HG02840 (cell line): ENCODE measurements at regions not wholly inside any gene's neighbourhood (a gene's known extent, or its start where the extent isn't known, plus 50 kb on each side); places are given as distances from the start of the nearest gene placed in this dataset.

ENCODE experiments used
- ATAC-seq: cut with Tn5 transposase; IDR thresholded peaks from one replicate; pipeline ENCODE4 v1.9.1; 2021; ENCODE audit warnings: mild to moderate bottlenecking, moderate library complexity, moderate number of reproducible peaks; ENCODE audit not compliant: unreplicated experiment, low FRiP score

- ATAC-seq, result no peak
Observed at GRCh38 chr1:88016947-88017346, 667.1 kb upstream of the PKN2 start.

GRCh38 chr1:88021529-88021928 lies 662.5 kb upstream of the PKN2 start:
- ATAC-seq, result no peak

DNA sequence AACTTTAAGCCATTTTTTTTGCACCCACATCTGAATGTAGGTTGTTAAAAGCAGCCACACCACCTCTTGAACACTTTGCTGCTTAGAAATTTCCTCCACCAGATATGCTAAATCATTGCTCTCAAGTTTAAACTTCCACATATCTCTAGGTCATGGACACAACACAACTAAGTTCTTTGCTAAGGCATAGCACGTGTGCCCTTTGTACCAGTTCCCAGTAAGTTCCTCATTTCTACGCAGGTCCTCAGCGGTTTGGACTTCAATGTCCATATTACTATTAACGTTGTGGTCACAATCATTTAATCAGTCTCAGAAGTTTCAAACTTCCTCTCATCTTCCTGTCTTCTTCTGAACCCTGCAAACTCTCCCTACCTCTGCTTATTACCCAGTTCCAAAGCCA lies 661.6 kb upstream of the PKN2 start:
- ATAC-seq, result no peak

- no peak for ATAC-seq
Observed at GRCh38 chr1:88029142-88029541, 654.9 kb upstream of the PKN2 start.

DNA sequence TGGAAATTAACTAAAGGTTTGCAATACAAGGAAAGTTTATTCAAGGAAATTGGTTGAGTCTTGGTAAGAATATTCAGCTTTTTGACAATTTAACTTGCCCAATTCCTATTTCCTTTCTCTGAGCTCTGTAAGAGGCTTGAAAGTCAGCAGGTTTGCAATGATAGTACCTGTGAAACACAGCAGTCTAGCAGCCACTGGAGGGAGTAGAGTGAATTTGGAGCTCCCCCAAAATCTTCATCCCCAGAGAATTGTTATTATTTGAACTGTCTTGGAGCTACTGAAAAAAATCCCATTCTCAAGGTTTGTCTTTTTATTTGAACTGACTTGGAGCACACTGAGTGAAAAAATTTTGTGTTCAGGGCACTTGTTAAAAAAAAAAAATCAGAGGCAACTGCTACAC lies 654.2 kb upstream of the PKN2 start:
- ATAC-seq, result no peak

- ATAC-seq, result no peak
Observed at GRCh38 chr1:88035578-88035977, 648.5 kb upstream of the PKN2 start.

DNA sequence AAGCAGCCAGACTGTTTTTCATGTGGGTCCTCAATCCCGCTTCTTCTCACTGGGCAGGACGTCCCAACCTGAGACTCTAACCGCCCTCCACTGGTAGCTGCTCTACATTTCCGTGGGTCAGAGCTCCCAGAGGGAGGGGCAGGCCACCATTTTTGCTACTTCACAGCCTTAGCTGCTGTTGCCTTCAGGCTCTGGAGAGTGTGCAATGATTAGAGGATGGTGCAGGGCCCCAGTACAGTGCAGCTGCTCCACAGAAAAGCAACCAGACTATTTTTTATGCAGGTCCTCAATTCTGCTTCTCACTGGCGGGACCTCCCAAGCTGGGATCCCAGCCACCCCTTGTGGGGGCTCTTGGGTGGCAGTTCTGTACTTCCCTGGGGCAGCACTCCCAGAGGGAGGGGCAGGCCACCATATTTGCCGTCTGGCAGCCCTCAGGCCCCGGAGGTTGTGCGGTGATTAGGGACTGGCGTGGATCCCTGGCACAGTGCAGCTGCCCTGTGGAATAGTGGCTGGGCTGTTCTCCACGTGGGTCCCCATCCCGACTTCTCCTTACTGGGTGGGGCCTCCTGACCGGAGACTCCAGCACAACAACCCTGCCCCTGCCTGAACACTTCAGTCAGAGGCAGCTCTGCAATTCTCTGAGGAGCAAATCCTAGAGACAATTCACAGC lies 647.6 kb upstream of the PKN2 start:
- no peak for ATAC-seq

DNA sequence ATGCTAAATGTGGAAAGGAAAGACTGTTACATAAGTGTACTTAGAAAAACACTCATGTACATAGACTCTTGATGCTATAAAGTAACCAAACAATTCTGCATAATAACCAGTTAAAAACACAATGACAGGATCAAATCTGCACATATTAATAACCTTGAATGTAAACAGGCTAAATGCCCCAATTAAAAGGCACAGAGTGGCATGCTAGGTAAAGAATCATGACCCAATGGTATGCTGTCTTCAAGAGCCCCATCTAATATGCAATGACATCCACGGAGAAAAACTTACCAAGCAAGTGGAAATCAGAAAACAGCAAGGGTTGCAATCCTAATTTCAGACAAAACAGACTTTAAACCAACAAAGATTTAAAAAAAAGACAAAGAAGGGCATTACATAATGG lies 644.8 kb upstream of the PKN2 start:
- no peak for ATAC-seq

DNA sequence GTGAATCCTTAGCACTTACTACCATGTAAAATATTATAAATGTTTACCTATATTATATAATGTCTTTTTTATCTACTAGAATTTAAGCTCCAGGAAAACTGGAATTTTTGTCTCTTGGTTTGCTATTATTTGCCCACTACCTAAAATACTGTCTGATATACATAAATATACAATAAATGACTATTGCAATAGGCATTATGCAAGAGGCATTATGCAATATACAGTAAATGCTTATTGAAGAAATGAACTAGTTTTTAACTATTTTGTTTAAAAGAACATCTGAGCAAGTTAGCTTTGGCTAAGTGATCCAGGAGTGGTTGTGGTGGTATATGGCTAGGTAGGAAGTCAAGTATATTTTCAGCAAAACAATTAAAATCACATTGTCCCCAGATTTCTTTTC lies 640.2 kb upstream of the PKN2 start:
- no peak for ATAC-seq

GRCh38 chr1:88052167-88052566 lies 631.9 kb upstream of the PKN2 start:
- ATAC-seq, result no peak

GRCh38 chr1:88053065-88053464 lies 631.0 kb upstream of the PKN2 start:
- ATAC-seq, result no peak

GRCh38 chr1:88056881-88057280 lies 627.2 kb upstream of the PKN2 start:
- no peak for ATAC-seq

GRCh38 chr1:88058205-88058604 lies 625.9 kb upstream of the PKN2 start:
- ATAC-seq, result no peak

DNA sequence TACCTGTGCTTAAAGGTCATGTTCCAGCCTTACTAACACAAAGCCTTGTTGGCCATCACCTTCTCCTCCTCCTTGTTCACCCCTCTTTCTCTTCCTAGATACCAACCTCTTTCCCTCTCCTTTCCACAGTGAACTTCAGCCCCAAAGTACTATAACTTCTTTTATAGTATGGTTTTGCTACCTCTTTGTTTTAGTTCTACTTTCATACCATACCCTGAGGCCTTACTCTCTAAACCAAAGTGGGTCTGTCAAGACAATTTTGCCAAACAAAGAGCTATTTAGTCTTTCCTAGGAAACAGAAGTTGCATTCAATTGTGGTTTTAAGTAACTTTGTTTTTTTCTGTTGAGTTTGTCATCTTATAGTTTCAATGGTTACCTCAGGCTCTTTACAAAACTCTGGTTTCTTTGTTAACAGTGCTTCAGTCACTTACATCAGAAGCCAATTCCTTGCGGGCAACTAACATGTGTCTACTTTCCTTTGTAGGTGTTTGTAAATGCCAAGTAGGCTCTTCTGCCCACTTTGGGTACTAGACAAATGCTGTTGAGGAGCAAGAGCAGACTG lies 623.9 kb upstream of the PKN2 start:
- ATAC-seq, result no peak

GRCh38 chr1:88060750-88061491 lies 623.2 kb upstream of the PKN2 start:
- no peak for ATAC-seq

DNA sequence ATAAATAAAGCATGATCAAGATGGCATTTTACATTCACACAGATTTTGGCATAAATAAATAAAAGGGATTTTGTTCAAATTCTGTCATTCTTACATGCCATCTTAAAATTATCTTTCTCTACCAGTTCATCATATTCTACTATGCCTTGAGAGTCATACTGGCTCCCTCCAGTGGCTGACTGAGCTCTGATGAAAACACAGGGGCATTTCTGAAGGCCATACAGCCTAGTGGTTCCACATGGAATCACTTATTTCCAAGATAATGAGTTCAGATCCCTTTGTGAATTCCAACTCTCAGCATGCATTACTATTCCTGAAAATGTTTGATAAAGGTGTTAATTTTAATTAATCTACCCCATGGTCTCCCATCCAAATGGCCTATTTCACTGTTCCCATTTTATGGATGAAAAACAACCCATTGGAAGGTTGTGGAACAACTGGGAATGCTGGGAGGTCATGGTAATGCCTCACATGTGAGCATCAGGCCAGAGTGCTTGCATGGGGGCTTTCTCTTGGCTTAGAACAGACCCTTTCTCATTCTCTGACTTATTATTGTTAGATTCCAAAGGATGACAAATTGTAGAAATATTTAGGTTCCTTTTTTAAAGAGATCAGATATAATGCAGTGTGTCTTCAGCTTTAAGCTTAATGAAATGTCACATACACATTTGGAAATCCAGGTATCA lies 622.4 kb upstream of the PKN2 start:
- ATAC-seq, result no peak

GRCh38 chr1:88062650-88063153 lies 621.4 kb upstream of the PKN2 start:
- no peak for ATAC-seq

GRCh38 chr1:88063605-88064004 lies 620.5 kb upstream of the PKN2 start:
- ATAC-seq, result no peak

DNA sequence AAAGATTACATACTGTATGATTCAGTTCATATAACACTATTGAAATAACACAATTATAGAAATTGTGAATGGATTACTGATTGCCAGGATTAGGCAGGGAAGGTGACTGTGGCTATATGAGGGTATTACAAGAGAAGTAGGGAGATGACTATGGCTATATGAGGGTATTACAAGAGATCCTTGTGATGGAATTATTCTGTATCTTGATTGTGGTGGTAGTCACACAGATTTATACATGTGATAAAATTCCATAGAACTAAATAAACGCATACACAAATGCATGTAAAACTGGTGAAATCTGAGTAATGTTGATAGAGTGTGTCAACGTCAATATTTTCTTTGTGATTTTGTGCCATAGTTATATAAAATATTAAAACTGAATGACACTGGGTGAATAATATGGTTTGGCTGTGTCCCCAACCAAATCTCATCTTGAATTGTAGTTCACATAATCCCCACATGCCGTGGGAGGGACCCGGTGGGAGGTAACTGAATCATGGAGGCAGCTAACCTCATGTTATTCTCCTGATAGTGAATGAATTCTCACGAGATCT lies 615.6 kb upstream of the PKN2 start:
- ATAC-seq, result no peak

DNA sequence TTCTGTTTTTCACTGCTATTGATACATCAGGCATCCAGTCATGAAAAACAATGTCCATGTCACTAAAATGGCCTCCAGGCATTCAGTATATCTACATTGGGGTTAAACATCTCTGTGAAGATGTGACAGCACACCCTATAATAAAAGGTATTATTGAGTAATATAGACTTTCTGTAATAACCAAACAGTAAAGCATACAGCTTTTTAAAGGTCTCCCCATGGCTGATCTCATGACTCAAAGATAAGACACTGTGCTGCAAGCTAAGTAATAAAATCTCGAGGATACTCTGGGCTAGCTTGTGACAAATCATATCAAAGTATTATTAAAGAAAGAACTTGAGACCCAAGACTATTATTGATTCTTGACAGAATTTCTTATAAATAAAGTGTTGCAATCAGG lies 613.1 kb upstream of the PKN2 start:
- ATAC-seq, result no peak

GRCh38 chr1:88074661-88075060 lies 609.4 kb upstream of the PKN2 start:
- no peak for ATAC-seq
